NCI-H345 treated with DMSO at 0.1 percent for 48 hours (cell line): ENCODE measurements at regions not wholly inside any gene's neighbourhood (a gene's known extent, or its start where the extent isn't known, plus 50 kb on each side); places are given as distances from the start of the nearest gene placed in this dataset.
"Not testable (repeated sequence)": the region's sequence is repeated elsewhere in the genome, so short reads cannot be mapped to it uniquely, and the experiment has no call there.

Experiments used
- DNase-seq: peaks from one replicate; lab custom pipeline; 2025; ENCODE audit not compliant: unreplicated experiment; lab: John Stamatoyannopoulos, UW

- no peak for DNase-seq
Measured at GRCh38 chr2:120544522-120544921, 191.1 kb upstream of the GLI2 start.

- not testable (repeated sequence) for DNase-seq
Measured at GRCh38 chr2:120545007-120545406, 190.7 kb upstream of the GLI2 start.

- no peak for DNase-seq
Measured at GRCh38 chr2:120545521-120546047, 190.1 kb upstream of the GLI2 start.

DNA sequence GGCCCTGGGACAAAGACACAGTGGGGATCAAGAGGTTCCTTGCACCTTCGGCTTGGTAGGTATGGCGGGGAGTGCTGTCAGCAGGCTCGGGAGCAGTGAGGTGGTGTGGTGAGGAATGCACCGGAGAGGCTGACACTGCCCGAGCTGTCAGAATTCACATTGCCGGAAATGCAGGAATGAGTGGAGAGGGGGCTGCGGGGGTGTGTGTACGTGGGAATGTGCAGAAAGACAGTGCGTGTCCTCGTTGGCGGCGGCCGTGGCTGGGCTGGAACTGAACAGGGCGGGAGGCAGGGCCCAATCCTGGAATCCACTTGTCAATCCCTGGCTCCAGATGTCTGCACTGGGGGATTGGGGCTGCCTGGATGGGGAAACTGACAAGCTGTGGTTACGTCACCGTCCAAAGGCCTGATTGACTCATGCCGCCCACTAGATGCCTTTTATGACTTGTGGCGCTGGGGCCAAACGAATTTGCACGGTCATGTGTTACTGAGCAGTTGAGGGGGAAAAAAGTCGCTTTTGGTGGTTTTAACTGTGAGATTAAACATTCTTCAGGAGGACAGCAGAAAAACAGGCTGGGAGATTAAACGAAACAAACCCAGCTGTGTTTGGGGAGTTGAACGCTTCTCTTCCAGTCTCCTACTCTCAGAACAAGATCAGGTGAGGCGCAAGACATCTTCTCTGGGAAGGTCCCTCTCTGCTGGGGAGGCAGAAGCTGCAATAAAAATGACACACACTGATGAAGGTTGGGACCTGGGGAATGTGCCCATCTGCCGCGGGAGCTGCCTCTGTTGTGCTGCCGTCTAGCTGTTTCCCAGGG lies 189.4 kb upstream of the GLI2 start:
- no peak for DNase-seq

- DNase-seq: no peak
Measured at GRCh38 chr2:120546865-120547390, 188.7 kb upstream of the GLI2 start.

GRCh38 chr2:120547662-120548061 lies 188.0 kb upstream of the GLI2 start:
- DNase-seq: no peak

- DNase-seq: no peak
Measured at GRCh38 chr2:120548627-120549608, 186.8 kb upstream of the GLI2 start.

DNA sequence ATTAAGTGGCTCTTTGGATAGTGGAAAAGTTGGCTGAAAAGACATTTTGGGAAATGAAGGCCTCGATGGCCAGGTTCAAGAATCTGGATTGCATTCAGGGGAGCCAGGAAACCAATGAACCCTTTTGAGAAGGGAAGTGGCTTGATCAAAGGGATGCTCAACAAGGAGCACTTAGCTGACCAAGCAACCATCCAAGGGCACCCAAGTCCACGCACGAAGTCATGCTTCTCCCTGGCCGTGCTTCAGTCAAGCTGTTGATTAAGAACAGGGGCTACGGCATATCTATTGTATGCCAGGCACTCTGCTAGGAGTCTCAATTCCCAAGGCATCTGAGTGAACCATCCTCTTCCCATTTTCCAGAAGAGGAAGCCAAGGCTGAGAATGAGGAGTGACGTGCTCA lies 185.8 kb upstream of the GLI2 start:
- DNase-seq: no peak

DNA sequence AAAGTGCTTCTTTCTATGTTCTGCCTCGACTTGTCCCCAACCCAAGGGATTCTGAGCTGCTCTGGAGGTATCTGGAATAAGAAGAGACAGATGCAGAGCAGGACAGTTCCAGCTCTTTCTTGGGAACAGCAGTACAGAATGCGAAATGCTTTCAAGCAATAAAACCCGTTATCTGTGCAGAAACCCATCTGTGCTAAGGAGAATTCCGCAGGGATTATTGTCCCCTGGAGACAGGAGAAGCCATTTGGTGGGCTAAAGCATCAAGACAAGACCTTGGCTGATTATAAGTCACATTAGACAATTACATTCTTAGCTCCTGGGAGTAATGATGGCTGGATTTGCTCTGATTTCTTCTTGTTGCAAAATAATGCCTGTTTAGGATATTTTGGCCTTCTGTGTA lies 185.4 kb upstream of the GLI2 start:
- DNase-seq: no peak

GRCh38 chr2:120550893-120551446 lies 184.7 kb upstream of the GLI2 start:
- no peak for DNase-seq

- no peak for DNase-seq
Measured at GRCh38 chr2:120551522-120551921, 184.1 kb upstream of the GLI2 start.

DNA sequence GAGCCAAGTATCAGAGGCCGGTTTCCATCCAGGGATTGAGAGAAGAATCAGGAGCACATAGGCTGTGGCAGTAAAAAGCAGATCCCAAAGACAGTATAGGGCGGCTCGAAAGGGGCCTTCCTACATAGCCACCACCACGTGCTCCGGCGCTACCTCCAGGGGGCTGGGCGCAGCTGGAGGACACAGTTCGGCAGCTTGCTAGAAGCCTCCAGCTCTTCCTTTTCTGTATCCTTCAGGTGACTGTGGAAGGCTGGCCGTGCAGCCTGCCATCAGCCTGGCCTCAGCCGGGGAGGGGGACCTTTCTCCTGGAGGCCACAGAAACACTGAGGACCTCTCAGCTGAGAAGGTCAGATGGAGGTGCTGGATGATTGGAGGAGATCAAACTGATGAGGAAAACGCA lies 183.6 kb upstream of the GLI2 start:
- no peak for DNase-seq

DNA sequence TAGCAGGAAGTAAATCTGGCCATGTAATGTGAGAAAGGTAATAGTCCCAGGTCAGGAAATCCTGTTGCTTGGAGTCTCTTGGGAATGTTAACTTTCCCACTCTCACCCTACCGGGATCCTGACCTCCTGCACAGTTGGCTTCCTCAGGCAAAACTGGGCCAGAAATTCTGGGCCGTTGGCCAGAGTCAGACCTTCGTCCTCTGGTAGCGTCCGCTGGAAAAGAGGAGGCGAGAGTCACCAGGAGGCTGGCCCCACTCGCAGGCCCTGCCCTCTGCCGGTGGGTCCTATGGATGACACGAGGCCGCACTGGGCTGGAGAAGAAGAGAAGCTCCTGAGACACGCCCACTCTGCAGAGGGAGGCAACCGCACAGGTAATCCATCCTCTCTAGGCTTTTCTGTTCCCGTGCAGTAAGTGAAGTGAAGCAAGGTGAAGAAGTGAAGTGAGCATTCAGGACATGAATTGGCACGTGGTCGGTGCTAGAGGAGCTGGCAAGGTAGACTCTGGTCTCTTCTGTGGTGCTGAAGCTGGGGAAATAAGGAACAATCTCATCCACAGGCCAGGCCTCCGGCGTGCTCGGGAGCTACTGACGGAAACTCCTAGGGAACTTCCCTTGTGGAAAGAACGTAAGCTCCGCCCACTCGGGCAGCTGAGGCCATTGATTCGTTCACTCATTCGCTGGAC lies 182.7 kb upstream of the GLI2 start:
- DNase-seq: no peak

DNA sequence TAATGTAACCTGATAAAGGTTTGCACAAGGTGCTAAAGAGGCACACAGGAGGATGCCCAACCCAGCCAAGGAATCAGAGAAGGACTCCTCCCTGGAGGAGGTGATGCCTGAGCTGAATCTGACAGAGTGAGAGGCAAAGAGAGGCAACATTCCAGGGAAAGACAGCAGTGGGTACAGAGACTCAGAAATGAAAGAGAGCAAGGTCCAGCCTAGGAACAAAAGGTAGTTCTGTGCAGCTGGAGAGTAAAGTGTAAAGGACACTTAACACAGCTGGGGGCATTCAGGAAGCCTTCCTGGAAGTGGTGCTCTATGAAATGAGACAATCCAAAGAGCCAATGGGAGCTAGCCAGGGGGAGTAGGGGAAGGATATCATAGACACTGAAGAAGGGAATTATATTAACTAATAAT lies 181.0 kb upstream of the GLI2 start:
- DNase-seq: no peak

GRCh38 chr2:120555092-120555491 lies 180.6 kb upstream of the GLI2 start:
- DNase-seq: no peak

- DNase-seq: no peak
Measured at GRCh38 chr2:120556911-120557310, 178.8 kb upstream of the GLI2 start.

- no peak for DNase-seq
Measured at GRCh38 chr2:120558847-120559246, 176.8 kb upstream of the GLI2 start.

DNA sequence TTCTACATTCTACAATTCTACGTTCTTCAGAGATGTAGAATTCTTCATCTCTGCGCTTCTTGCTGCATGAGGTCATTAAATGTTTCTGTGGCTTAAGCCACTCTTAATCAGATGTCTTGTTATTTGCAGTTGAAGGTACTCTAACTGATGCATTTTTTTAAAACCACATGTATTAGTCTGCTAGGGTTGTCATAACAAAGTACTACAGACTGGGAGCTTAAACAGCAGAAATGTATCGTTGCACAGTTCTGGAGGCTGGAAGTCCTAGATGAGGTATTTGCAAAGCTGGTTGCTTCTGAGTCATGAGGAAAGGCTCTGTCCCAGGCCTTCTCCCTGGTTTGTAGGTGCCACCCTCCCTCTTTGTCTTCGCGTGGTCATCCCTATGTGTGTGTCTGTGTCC lies 176.3 kb upstream of the GLI2 start:
- no peak for DNase-seq

- DNase-seq: no peak
Measured at GRCh38 chr2:120560330-120560729, 175.3 kb upstream of the GLI2 start.

DNA sequence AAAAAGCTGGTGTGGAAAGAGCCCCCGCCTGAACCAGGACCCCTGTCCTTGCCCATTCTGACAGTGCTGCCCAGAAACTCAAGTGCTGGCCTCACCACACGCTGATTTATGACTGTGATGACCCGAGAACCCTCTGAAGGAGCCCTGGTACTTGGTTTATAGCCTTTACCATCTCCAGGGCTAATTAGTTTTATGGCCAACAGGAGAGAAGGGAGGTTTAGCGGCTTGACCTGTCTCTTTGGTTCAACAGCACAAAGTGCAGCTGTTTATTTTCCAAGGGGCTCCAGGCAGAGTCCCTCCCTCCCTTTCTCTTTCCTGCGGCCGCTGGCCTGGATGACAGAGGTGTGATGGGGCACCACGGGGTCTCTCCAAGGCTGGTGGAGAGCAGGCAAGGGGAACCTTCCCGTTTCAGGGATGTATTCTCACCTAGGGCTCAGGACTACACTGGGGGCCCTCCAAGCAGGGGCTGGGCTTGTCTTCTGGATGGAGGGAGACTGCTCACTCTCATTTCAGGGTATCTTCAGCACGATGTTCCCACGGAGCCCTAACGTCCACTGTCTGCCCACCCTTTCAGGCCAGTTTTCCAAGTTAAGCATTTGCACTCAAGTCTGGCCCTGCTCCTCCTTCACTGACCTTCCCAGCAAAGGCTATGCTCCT lies 174.2 kb upstream of the GLI2 start:
- DNase-seq: no peak
